ENCODE measurements at regions not wholly inside any gene's neighbourhood (a gene's known extent, or its start where the extent isn't known, plus 50 kb on each side); places are given as distances from the start of the nearest gene placed in this dataset.
"Not testable (repeated sequence)": the region's sequence is repeated elsewhere in the genome, so short reads cannot be mapped to it uniquely, and the experiment has no call there.

DNA sequence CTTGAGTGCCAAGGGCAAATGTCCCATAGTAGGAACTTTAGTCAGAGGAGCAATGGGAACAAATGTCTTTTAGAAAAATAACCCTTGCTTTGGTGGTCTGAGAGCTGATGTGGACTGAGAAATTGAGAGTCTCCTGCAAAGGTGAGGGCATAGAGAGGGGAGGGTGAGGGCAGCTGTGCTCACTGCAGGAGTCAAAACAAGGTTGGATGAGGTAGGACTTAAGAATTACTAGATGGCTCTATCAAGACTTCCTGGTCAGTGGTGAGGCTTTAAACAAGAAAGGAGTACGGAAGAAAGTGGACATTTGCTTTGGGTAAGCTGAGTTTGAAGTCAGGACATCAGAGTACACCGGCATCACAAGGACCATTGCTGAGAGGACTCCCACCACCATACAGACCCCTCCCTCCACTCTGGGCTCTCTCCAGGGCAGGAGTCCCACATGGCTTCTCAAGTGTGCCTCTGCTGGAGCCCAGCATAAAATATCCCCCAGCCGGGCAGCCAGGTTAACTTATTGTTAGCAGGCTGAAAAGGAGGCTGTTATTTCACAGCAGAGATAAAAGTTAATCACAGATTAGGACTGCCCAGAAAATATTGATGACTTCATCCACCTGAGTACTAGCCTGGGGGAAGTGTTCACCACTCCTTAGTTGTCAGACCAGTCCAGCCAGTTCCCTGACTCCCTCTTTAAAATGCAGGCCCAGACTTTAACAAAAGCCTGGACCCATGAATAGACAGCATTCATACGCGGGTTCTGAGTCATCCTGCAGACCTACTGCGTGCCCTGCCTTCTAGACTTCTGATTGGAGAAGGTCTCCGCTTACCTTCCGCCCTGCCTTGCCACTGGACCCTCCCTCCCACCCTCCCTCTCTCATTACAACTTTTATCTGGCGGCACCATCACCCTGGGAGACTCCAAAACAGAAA lies 167.2 kb downstream of the BCL2L11 start:
- not testable (repeated sequence) for TF ChIP-seq ZFX (IDR thresholded peaks at IDR 0.05; ENCODE audit: borderline replicate concordance)
- TF ChIP-seq, protein P1, sequence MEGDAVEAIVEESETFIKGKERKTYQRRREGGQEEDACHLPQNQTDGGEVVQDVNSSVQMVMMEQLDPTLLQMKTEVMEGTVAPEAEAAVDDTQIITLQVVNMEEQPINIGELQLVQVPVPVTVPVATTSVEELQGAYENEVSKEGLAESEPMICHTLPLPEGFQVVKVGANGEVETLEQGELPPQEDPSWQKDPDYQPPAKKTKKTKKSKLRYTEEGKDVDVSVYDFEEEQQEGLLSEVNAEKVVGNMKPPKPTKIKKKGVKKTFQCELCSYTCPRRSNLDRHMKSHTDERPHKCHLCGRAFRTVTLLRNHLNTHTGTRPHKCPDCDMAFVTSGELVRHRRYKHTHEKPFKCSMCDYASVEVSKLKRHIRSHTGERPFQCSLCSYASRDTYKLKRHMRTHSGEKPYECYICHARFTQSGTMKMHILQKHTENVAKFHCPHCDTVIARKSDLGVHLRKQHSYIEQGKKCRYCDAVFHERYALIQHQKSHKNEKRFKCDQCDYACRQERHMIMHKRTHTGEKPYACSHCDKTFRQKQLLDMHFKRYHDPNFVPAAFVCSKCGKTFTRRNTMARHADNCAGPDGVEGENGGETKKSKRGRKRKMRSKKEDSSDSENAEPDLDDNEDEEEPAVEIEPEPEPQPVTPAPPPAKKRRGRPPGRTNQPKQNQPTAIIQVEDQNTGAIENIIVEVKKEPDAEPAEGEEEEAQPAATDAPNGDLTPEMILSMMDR (IDR thresholded peaks at IDR 0.05), result not testable (repeated sequence)

All from 22Rv1 (cell line).